ENCODE measurements at regions not wholly inside any gene's neighbourhood (a gene's known extent, or its start where the extent isn't known, plus 50 kb on each side); places are given as distances from the start of the nearest gene placed in this dataset.

- no peaks in the 10 kb centered on the region for H3K27me3 ChIP-seq (ENCODE audit: control insufficient read depth in 2 of 2, insufficient read depth in 2 of 2, low read length in 2 of 2)
- H3K4me1 ChIP-seq (ENCODE audit: control insufficient read depth, extremely low read depth, insufficient read depth, low read length) = no peaks in the 10 kb centered on the region
- DNase-seq (ENCODE audit: low read depth, low spot score) (no peak), FAIRE-seq (no peak)
- BruUV-seq (replicated peaks) = no TSS peak
- no peak overlapping the region for H2AFZ ChIP-seq (ENCODE audit: low read depth, low read length)
- dilution Hi-C loops (cut with MboI; ENCODE audit: extremely low pct_ligation_motif_present, low sequenced_read_pairs) (no loop called here), intact Hi-C loops (cut with micrococcal nuclease) (no loop called here)
- POLR2A ChIA-PET = no interaction called here
- H3K36me3 ChIP-seq (ENCODE audit: control insufficient read depth in 2 of 2, extremely low read depth in 1 of 2, insufficient read depth in 2 of 2, low read length in 2 of 2) = no peaks in the 10 kb centered on the region
- peaks cover 5% of the 10 kb centered on the region for H3K9me3 ChIP-seq (replicated peaks; ENCODE audit: control insufficient read depth, insufficient read depth, low read length)
- no peak for TF ChIP-seq GATA2 (IDR thresholded peaks at IDR 0.05; ENCODE audit: insufficient read depth, insufficient read length, low read depth, low read length)
- TF ChIP-seq POLR2AphosphoS5 (IDR thresholded peaks at IDR 0.05; ENCODE audit: insufficient read depth, low read depth, low read length) = no peak
- no peak for TF ChIP-seq FOS (IDR thresholded peaks at IDR 0.05; ENCODE audit: borderline replicate concordance, insufficient read depth, low read length)
- H3K4me3 ChIP-seq (replicated peaks in 1 of 3; ENCODE audit: insufficient read depth in 1 of 3, low read depth in 1 of 3, low read length in 3 of 3) = no peak overlapping the region
- no peak overlapping the region for H3K9ac ChIP-seq (replicated peaks; ENCODE audit: extremely low read depth, insufficient read depth, low read length)
- no peaks in the 10 kb centered on the region for H4K20me1 ChIP-seq (replicated peaks; ENCODE audit: control insufficient read depth, extremely low read depth, insufficient read depth, low read length)
- H3K27ac ChIP-seq (ENCODE audit: insufficient read depth, low read depth, low read length) = no peak overlapping the region
- no peak overlapping the region for H3K4me2 ChIP-seq (ENCODE audit: insufficient read depth, low read length)
- no peaks in the 10 kb centered on the region for H3K79me2 ChIP-seq (ENCODE audit: control insufficient read depth, insufficient read depth, low read length)
- CTCF ChIA-PET = no interaction called here
- H3K9me1 ChIP-seq (replicated peaks; ENCODE audit: control insufficient read depth, extremely low read depth, insufficient read depth, low read length) = no peaks in the 10 kb centered on the region
These were observed 1263.0 kb downstream of the LRFN5 start for GRCh38 chr14:42869681-42870080.

DNA sequence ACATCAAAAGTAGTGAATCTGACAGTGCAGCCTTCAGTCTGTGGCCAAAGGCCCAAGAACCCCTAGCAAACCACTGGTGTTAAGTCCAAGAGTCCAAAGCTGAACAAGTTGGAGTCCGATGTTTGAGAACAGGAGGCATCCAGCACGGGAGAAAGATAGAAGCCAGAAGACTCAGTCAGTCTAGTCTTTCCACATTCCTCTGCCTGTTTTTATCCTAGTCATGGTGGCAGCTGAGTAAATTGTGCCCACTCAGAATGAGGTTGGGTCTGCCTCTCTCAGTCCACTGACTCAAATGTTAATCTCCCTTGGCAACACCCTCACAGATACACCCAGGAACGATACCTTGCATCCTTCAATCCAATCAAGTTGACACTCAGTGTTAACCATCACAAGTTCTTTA lies 1255.4 kb downstream of the LRFN5 start:
- dilution Hi-C loops (cut with MboI; ENCODE audit: extremely low pct_ligation_motif_present, low sequenced_read_pairs) = no loop called here
- Histone ChIP-seq H3K9me3 (replicated peaks; ENCODE audit: control insufficient read depth, insufficient read depth, low read length) (no peaks in the 10 kb centered on the region), H3K36me3 (ENCODE audit: control insufficient read depth in 2 of 2, extremely low read depth in 1 of 2, insufficient read depth in 2 of 2, low read length in 2 of 2) (no peaks in the 10 kb centered on the region), H4K20me1 (replicated peaks; ENCODE audit: control insufficient read depth, extremely low read depth, insufficient read depth, low read length) (no peaks in the 10 kb centered on the region), H3K4me2 (ENCODE audit: insufficient read depth, low read length) (no peak overlapping the region), H3K4me3 (replicated peaks in 1 of 3; ENCODE audit: insufficient read depth in 1 of 3, low read depth in 1 of 3, low read length in 3 of 3) (no peak overlapping the region), H3K9me1 (replicated peaks; ENCODE audit: control insufficient read depth, extremely low read depth, insufficient read depth, low read length) (no peaks in the 10 kb centered on the region), H3K4me1 (ENCODE audit: control insufficient read depth, extremely low read depth, insufficient read depth, low read length) (no peaks in the 10 kb centered on the region), H2AFZ (ENCODE audit: low read depth, low read length) (no peak overlapping the region), H3K9ac (replicated peaks; ENCODE audit: extremely low read depth, insufficient read depth, low read length) (no peak overlapping the region), H3K79me2 (ENCODE audit: control insufficient read depth, insufficient read depth, low read length) (no peaks in the 10 kb centered on the region), H3K27me3 (ENCODE audit: control insufficient read depth in 2 of 2, insufficient read depth in 2 of 2, low read length in 2 of 2) (no peaks in the 10 kb centered on the region), H3K27ac (ENCODE audit: insufficient read depth, low read depth, low read length) (no peak overlapping the region)
- CTCF ChIA-PET = no interaction called here
- intact Hi-C loops (cut with micrococcal nuclease) = no loop called here
- FAIRE-seq (no peak), DNase-seq (ENCODE audit: low read depth, low spot score) (no peak)
- POLR2A ChIA-PET = no interaction called here
- BruUV-seq (replicated peaks) = no TSS peak
- TF ChIP-seq POLR2AphosphoS5 (IDR thresholded peaks at IDR 0.05; ENCODE audit: insufficient read depth, low read depth, low read length) (no peak), FOS (IDR thresholded peaks at IDR 0.05; ENCODE audit: borderline replicate concordance, insufficient read depth, low read length) (no peak), JUN (IDR thresholded peaks at IDR 0.05; ENCODE audit: borderline replicate concordance, insufficient read depth, insufficient read length, low read depth) (no peak), MAX (IDR thresholded peaks at IDR 0.05; ENCODE audit: insufficient read depth, insufficient read length) (no peak), MYC (IDR thresholded peaks at IDR 0.05; ENCODE audit: low read depth, low read length) (no peak), POLR2A (IDR thresholded peaks at IDR 0.05; ENCODE audit: low read depth, low read length) (no peak), EZH2 (IDR thresholded peaks at IDR 0.05; ENCODE audit: borderline replicate concordance, low read depth, low read length, severe bottlenecking) (no peak), GATA2 (IDR thresholded peaks at IDR 0.05; ENCODE audit: insufficient read depth, insufficient read length, low read depth, low read length) (no peak)
- TF ChIP-seq, protein P1, sequence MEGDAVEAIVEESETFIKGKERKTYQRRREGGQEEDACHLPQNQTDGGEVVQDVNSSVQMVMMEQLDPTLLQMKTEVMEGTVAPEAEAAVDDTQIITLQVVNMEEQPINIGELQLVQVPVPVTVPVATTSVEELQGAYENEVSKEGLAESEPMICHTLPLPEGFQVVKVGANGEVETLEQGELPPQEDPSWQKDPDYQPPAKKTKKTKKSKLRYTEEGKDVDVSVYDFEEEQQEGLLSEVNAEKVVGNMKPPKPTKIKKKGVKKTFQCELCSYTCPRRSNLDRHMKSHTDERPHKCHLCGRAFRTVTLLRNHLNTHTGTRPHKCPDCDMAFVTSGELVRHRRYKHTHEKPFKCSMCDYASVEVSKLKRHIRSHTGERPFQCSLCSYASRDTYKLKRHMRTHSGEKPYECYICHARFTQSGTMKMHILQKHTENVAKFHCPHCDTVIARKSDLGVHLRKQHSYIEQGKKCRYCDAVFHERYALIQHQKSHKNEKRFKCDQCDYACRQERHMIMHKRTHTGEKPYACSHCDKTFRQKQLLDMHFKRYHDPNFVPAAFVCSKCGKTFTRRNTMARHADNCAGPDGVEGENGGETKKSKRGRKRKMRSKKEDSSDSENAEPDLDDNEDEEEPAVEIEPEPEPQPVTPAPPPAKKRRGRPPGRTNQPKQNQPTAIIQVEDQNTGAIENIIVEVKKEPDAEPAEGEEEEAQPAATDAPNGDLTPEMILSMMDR (IDR thresholded peaks at IDR 0.05; ENCODE audit: extremely low read depth in 1 of 2, insufficient read depth in 1 of 2, low read depth in 1 of 2, low read length in 2 of 2) = no peak

Measured in endothelial cell of umbilical vein (primary cell).